ENCODE measurements at regions not wholly inside any gene's neighbourhood (a gene's known extent, or its start where the extent isn't known, plus 50 kb on each side); places are given as distances from the start of the nearest gene placed in this dataset.

- no peak for TF ChIP-seq CTCF (IDR thresholded peaks at IDR 0.05)
- ATAC-seq (ENCODE audit: low FRiP score) (no peak), DNase-seq (ENCODE audit: low spot score) (no peak)
Measured at GRCh38 chr12:42932936-42933335, 343.4 kb upstream of the PRICKLE1 start.

DNA sequence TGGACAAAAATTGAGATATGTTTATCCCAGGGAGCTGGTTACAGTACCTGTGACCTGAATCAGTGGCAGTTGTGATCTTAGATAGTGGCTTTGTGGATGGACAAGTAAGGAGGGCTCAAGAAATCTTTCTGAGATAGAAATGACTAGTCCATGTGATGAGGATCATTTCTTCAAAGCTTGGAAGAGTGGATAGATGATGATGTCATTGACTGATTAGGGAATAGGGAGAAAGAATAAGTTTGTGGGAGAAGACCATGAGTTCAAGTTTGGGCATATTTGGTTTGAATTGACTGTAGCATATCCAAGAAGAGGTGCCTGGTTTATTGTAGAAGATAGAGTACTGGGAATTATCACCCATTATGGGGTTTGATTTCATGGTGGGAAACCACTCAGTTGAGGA is 336.7 kb upstream of the PRICKLE1 start:
- ATAC-seq (ENCODE audit: low FRiP score) (no peak), DNase-seq (ENCODE audit: low spot score) (no peak)
- no peak for TF ChIP-seq CTCF (IDR thresholded peaks at IDR 0.05)

- ATAC-seq (ENCODE audit: low FRiP score) (no peak), DNase-seq (ENCODE audit: low spot score) (no peak)
- TF ChIP-seq CTCF (IDR thresholded peaks at IDR 0.05), result no peak
Measured at GRCh38 chr12:42924482-42924881, 334.9 kb upstream of the PRICKLE1 start.

DNA sequence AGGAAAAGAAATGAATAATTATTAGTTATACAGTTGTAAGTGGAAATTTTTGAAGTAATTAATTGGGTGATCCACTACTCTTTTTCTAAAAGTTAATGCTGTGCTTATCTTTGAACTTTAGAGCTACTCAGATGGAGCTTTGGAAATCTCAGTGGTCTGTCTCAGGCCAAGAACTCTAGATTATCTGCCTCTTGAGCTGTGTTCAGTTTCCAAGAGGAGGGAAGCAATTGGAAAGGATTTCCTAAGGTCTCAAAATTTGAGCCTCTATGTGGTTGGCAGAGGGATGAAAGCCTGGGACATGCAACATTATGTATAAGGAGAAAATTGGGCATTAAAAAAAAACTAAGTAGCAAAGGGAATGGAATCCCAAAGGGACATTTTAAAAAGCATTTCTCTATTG is 334.0 kb upstream of the PRICKLE1 start:
- TF ChIP-seq CTCF (IDR thresholded peaks at IDR 0.05), result no peak
- ATAC-seq (ENCODE audit: low FRiP score) (no peak), DNase-seq (ENCODE audit: low spot score) (no peak)

- no peak for DNase-seq (ENCODE audit: low spot score)
- no peak for TF ChIP-seq CTCF (IDR thresholded peaks at IDR 0.05)
- no peak for ATAC-seq (ENCODE audit: low FRiP score)
Measured at GRCh38 chr12:42923156-42923555, 333.6 kb upstream of the PRICKLE1 start.

DNA sequence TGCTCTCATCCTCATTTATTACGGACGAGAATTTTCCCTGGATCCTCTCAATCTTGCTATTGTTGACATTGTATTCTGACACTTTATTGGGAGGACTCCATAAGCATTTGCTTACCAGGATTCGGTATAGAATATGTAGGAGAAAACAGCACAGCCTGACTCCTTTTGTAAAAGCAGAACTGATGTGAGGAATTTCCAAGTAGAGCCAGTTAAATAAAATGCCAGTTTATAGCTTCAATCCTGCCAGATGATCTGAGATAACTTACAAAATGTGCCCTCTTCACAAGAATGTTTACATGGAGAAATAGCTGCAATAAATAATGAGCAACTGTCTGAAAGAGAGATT is 332.9 kb upstream of the PRICKLE1 start:
- no peak for DNase-seq (ENCODE audit: low spot score)
- ATAC-seq (ENCODE audit: low FRiP score), result no peak

More for the DNA sequence above, 332.9 kb upstream of the PRICKLE1 start:
- no peak for TF ChIP-seq CTCF (IDR thresholded peaks at IDR 0.05)

Data from omental fat pad (tissue), 3 donors.